GM12891 (cell line): ENCODE measurements at regions not wholly inside any gene's neighbourhood (a gene's known extent, or its start where the extent isn't known, plus 50 kb on each side); places are given as distances from the start of the nearest gene placed in this dataset.
"Not testable (repeated sequence)": the region's sequence is repeated elsewhere in the genome, so short reads cannot be mapped to it uniquely, and the experiment has no call there.

ENCODE experiments used
- POLR2A ChIP-seq: IDR thresholded peaks from 2 replicates; pipeline ENCODE4 v1.6.1; 2011; ENCODE audit warnings: low read depth, low read length, control low read depth
- POLR2AphosphoS5 ChIP-seq: IDR thresholded peaks from 2 replicates; pipeline ENCODE4 v1.6.1; 2011; ENCODE audit warnings: low read depth, low read length, control low read depth
- POU2F2 ChIP-seq: IDR thresholded peaks from 2 replicates; pipeline ENCODE4 v1.6.1; 2011; ENCODE audit warnings: low read depth, mild to moderate bottlenecking, control low read depth, low read length, moderate library complexity
- SPI1 ChIP-seq: IDR thresholded peaks from 2 replicates; pipeline ENCODE4 v1.6.1; 2011; ENCODE audit warnings: low read depth, low read length, control low read depth
- TAF1 ChIP-seq: IDR thresholded peaks from 2 replicates; pipeline ENCODE4 v1.6.1; 2011; ENCODE audit warnings: low read depth, low read length, control low read depth

GRCh38 chr1:143842058-143842457, 129.7 kb downstream of the FAM72C start:
- TF ChIP-seq POLR2A, POLR2AphosphoS5, TAF1, SPI1, POU2F2: not testable (repeated sequence)
